Tibial nerve (tissue), 4 donors: ENCODE measurements at regions not wholly inside any gene's neighbourhood (a gene's known extent, or its start where the extent isn't known, plus 50 kb on each side); places are given as distances from the start of the nearest gene placed in this dataset.

Source experiments
- CTCF ChIP-seq, 5 experiments: fragments of 200-600 bp in 3 of 5; fragments of 450-650 bp in 2 of 5; sonication (generic) in 3 of 5; IDR thresholded peaks; one replicate each; pipeline ENCODE4 v1.5.1; 2016 to 2019; ENCODE audit warnings: antibody characterized with exemption in 5 of 5, mild to moderate bottlenecking in 3 of 5, moderate library complexity in 2 of 5
- EP300 ChIP-seq, 2 donors: sonication (generic); formaldehyde crosslinking; IDR thresholded peaks; one replicate each; pipeline ENCODE4 v1.6.1; 2017; ENCODE audit warnings: antibody characterized with exemption in 2 of 2, mild to moderate bottlenecking in 1 of 2
- POLR2A ChIP-seq, 2 donors: fragments of 450-650 bp; IDR thresholded peaks; one replicate each; pipeline ENCODE4 v1.6.1; 2017; ENCODE audit warnings: antibody characterized with exemption in 2 of 2, mild to moderate bottlenecking in 2 of 2, moderate library complexity in 2 of 2

DNA sequence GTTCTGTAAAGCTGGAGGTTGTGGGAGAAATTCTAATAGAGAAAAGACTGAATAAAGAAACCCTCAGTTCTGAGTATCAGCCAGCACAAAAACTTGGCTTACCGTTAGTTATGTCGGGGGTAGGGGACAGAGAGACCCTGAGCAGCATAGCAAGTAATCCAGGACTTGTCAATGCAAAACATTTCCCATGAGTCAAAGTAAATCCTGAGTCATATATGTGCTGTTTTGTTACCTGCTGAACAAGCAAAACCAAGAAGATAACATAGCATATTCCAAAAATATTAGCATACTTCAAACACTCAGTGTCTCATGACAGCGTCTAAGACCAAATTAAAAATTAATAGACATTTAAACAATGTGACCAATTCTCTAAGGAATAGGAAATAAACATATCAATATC is 75.1 kb upstream of the LUZP2 start:
- TF ChIP-seq CTCF (IDR thresholded peaks at IDR 0.05) (no peak), POLR2A (IDR thresholded peaks at IDR 0.05) (no peak), EP300 (IDR thresholded peaks at IDR 0.05) (no peak)
